Cardiac fibroblast (primary cell): ENCODE measurements at regions not wholly inside any gene's neighbourhood (a gene's known extent, or its start where the extent isn't known, plus 50 kb on each side); places are given as distances from the start of the nearest gene placed in this dataset.
A peak's percentile ranks its signal among the peaks of the same experiment; 100 is the strongest.
"Not testable (repeated sequence)": the region's sequence is repeated elsewhere in the genome, so short reads cannot be mapped to it uniquely, and the experiment has no call there.

ENCODE experiments used
- DNase-seq, 2 donors: peaks; one replicate each; pipeline versions ENCODE4 v3.0.0 to v3.0.0-alpha.2; 2010; ENCODE audit warnings: low read depth in 2 of 2
- H3K4me3 ChIP-seq, 2 donors: replicated peaks in 1 of 2; 1 replicate in 1 of 2; 2 replicates in 1 of 2; pipeline ENCODE4 v1.5.1; 2011; ENCODE audit warnings: low read depth in 2 of 2, low read length in 2 of 2, mild to moderate bottlenecking in 2 of 2, moderate library complexity in 1 of 2
- CTCF ChIP-seq: IDR thresholded peaks from one replicate; pipeline ENCODE4 v1.5.1; 2011; ENCODE audit warnings: low read depth, mild to moderate bottlenecking, low read length, inconsistent platforms

- DNase-seq: peak in 1 of 2 donors; percentile 8
- no peak for TF ChIP-seq CTCF
- no peak overlapping the region for H3K4me3 ChIP-seq
These were observed 508.9 kb upstream of the ADGRB3 start for GRCh38 chr6:68126089-68126749.

DNA sequence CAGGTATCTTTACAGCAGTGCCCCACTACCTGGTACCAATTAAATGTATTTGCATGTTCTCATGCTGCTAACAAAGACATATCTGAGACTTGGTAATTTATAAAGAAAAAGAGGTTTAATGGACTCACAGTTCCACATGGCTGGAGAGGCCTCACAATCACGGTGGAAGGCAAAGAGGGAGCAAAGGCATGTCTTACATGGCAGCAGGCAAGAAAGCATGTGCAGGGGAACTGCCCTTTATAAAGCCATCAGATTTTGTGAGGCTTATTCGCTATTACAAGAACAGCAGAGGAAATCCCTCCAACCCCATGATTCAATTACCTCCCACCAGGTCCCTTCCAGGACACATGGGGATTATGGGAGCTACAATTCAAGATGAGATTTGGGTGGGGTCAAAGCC, 512.1 kb upstream of the ADGRB3 start:
- not testable (repeated sequence) for H3K4me3 ChIP-seq, DNase-seq

DNA sequence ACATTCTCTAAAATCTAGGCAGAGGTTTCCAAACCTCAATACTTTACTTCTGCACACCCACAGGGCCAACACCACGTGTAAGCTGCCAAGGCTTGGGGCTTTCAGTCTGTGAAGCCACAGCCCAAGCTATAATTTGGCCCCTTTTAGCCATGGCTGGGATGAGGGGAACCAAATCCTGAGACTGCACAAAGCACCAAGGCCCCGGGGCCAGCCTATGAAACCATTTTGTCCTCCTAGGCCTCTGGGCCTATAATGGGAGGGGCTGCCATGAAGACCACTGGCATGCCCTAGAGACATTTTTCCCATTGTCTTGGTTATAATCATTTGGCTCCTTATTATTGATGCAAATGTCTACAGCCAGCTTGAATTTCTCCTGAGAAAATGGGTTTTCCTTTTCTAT, 513.0 kb upstream of the ADGRB3 start:
- no peak for TF ChIP-seq CTCF
- H3K4me3 ChIP-seq: no peak overlapping the region
- no peak for DNase-seq

DNA sequence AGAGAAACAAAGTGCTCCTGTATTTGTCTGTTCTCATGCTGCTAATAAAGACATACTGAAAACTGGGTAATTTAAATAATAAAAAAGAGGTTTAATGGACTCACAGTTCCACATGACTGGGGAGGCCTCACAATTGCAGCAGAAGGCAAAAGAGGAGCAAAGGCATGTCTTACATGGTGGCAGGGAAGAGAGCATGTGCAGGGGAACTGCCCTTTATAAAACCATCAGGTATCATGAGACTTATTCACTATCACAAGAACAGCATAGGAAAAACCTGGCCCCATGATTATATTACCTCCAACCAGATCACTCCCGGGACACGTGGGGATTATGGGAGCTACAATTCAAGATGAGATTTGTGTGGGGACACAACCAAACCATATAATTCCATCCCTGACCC, 514.1 kb upstream of the ADGRB3 start:
- DNase-seq, H3K4me3 ChIP-seq: not testable (repeated sequence)

- H3K4me3 ChIP-seq: no peak overlapping the region
- TF ChIP-seq CTCF: no peak
- DNase-seq: no peak
These were observed 520.5 kb upstream of the ADGRB3 start for GRCh38 chr6:68114463-68115047.

DNA sequence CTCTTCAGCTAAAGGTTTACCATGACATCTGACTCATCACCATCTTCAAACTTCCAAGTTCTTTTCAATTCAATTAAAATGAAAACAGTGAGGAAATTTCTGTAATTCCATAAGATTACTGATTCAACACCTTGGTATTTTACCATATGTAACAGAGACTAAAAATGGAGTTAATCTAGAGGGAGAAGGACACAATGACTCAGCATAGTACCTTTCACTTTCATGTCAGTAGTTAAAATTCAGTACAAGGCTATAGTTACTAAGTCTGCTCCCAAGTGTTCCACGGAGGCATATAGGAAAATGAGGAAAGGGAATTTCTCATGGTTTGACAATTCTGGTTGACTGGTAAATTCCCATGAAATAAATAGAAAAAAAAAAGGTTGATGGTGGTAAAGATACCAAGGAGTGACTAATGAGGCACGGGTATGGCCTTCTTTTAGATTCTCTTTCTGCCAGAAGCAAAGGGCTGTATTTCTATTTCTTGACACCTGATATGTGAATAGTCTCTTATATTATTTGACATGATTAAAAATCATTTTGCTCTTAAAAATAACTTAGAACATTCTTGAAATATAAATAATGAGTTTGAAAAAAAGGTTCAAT, 526.7 kb upstream of the ADGRB3 start:
- peak; percentile 30 to 55 for DNase-seq
- no peak overlapping the region for H3K4me3 ChIP-seq
- TF ChIP-seq CTCF: no peak

- TF ChIP-seq CTCF: no peak
- DNase-seq: no peak
- H3K4me3 ChIP-seq: no peak overlapping the region
These were observed 541.0 kb upstream of the ADGRB3 start for GRCh38 chr6:68094070-68094469.
